ENCODE measurements at regions not wholly inside any gene's neighbourhood (a gene's known extent, or its start where the extent isn't known, plus 50 kb on each side); places are given as distances from the start of the nearest gene placed in this dataset.

GRCh38 chr7:85290269-85290668 is 103.4 kb upstream of the SEMA3D start:
- DNase-seq (ENCODE audit: low read depth) = no peak
- no peak for TF ChIP-seq CTCF (IDR thresholded peaks at IDR 0.05; ENCODE audit: control insufficient read depth, insufficient read depth, low read depth, low read length, missing control alignments)

GRCh38 chr7:85289279-85289678 is 102.4 kb upstream of the SEMA3D start:
- no peak for DNase-seq (ENCODE audit: low read depth)
- no peak for TF ChIP-seq CTCF (IDR thresholded peaks at IDR 0.05; ENCODE audit: control insufficient read depth, insufficient read depth, low read depth, low read length, missing control alignments)
- no peak overlapping the region for H3K4me3 ChIP-seq (ENCODE audit: control insufficient read depth, low read depth, low read length)

More at GRCh38 chr7:85290269-85290668, 103.4 kb upstream of the SEMA3D start:
- no peak overlapping the region for H3K4me3 ChIP-seq (ENCODE audit: control insufficient read depth, low read depth, low read length)

GRCh38 chr7:85287106-85287825 is 100.4 kb upstream of the SEMA3D start:
- H3K4me3 ChIP-seq (ENCODE audit: control insufficient read depth, low read depth, low read length) = no peak overlapping the region
- TF ChIP-seq CTCF (IDR thresholded peaks at IDR 0.05; ENCODE audit: control insufficient read depth, insufficient read depth, low read depth, low read length, missing control alignments) = no peak
- DNase-seq (ENCODE audit: low read depth) = peak; percentile 13

GRCh38 chr7:85286446-85286845 is 99.6 kb upstream of the SEMA3D start:
- TF ChIP-seq CTCF (IDR thresholded peaks at IDR 0.05; ENCODE audit: control insufficient read depth, insufficient read depth, low read depth, low read length, missing control alignments) = no peak
- no peak overlapping the region for H3K4me3 ChIP-seq (ENCODE audit: control insufficient read depth, low read depth, low read length)

GRCh38 chr7:85285527-85285926 is 98.7 kb upstream of the SEMA3D start:
- no peak for DNase-seq (ENCODE audit: low read depth)
- TF ChIP-seq CTCF (IDR thresholded peaks at IDR 0.05; ENCODE audit: control insufficient read depth, insufficient read depth, low read depth, low read length, missing control alignments) = no peak

More at GRCh38 chr7:85286446-85286845, 99.6 kb upstream of the SEMA3D start:
- DNase-seq (ENCODE audit: low read depth) = no peak

GRCh38 chr7:85275204-85275603 is 88.3 kb upstream of the SEMA3D start:
- no peak for TF ChIP-seq CTCF (IDR thresholded peaks at IDR 0.05; ENCODE audit: control insufficient read depth, insufficient read depth, low read depth, low read length, missing control alignments)
- no peak for DNase-seq (ENCODE audit: low read depth)
- H3K4me3 ChIP-seq (ENCODE audit: control insufficient read depth, low read depth, low read length) = no peak overlapping the region

More at GRCh38 chr7:85285527-85285926, 98.7 kb upstream of the SEMA3D start:
- no peak overlapping the region for H3K4me3 ChIP-seq (ENCODE audit: control insufficient read depth, low read depth, low read length)
